SH-SY5Y (cell line): ENCODE measurements at regions not wholly inside any gene's neighbourhood (a gene's known extent, or its start where the extent isn't known, plus 50 kb on each side); places are given as distances from the start of the nearest gene placed in this dataset.

Experiments used
- GATA2 ChIP-seq: IDR thresholded peaks from 2 replicates; pipeline ENCODE4 v1.6.1; 2011; ENCODE audit warnings: mild to moderate bottlenecking, low read depth, low read length
- GATA3 ChIP-seq: IDR thresholded peaks from 2 replicates; pipeline ENCODE4 v1.6.1; 2011; ENCODE audit warnings: low read depth, mild to moderate bottlenecking, low read length, moderate library complexity

GRCh38 chr2:762646-763045, 85.4 kb upstream of the TMEM18 start:
- no peak for TF ChIP-seq GATA3
- no peak for TF ChIP-seq GATA2
